Embryonic facial prominence (tissue), 1 donor: ENCODE measurements at regions not wholly inside any gene's neighbourhood (a gene's known extent, or its start where the extent isn't known, plus 50 kb on each side); places are given as distances from the start of the nearest gene placed in this dataset.
"Not testable (repeated sequence)": the region's sequence is repeated elsewhere in the genome, so short reads cannot be mapped to it uniquely, and the experiment has no call there.

Experiments
- DNase-seq: peaks from one replicate; pipeline ENCODE4 v3.0.0-alpha.2; 2016; ENCODE audit errors: extremely low spot score

DNA sequence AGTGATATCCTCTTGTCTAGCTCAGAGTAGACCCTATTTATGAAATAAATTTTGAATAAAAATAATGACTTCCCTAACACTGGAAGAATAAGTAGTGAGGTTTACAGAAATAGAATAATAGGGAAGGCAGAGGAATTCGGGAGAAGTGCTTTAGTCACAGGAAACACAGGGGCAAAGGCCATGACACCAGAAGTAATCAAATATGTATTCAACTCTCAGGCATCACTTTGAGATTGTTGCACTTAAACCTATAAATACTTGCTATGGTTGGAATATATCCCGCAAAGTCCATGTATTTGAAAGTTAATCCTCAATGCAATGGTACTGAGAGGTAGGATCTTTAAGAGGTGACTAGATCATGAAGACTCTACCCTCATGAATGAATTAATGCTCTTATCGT, 166.8 kb downstream of the YIPF5 start:
- no peak for DNase-seq

GRCh38 chr5:144004146-144004545, 166.3 kb downstream of the YIPF5 start:
- no peak for DNase-seq

- DNase-seq, result no peak
These were observed 165.7 kb downstream of the YIPF5 start for GRCh38 chr5:144004751-144005150.

DNA sequence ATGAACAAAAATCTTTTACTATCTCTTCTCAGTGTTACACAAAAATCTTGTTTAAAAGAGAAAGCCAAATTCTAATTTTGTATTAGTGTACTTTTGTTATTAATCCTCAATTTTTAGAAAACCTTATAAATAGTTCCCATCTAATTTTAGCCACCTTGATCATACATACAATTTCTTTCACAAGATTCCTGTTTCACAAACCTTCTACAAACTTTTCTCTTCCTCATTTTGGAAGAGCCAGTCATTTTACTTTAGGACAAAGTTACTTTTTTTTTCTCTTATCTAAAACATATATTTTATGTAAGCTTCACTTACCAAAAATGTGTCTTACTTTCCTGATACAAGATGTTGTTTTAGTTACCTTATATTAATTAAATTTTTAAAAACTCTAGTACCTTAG, 161.3 kb downstream of the YIPF5 start:
- no peak for DNase-seq

GRCh38 chr5:144011388-144011787, 159.1 kb downstream of the YIPF5 start:
- no peak for DNase-seq

DNA sequence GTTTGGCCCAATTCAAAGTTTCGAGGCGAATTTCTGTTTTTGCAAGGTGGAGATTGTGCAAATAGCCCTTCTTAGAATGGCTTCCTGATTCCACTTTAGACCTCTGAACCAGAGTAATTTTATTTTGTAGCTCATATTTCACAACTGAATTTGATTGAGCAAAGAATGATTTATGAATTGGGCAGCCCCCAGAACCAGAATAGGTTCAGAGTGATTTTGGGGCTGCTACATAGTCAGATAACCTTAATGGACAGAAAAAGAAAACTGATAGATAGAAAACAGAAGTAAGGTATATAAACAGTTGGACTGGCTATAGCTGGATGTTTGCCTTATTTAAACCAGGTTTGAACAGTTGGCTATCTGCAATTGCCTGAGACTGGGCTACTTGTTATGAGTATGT, 156.6 kb downstream of the YIPF5 start:
- DNase-seq, result no peak

DNA sequence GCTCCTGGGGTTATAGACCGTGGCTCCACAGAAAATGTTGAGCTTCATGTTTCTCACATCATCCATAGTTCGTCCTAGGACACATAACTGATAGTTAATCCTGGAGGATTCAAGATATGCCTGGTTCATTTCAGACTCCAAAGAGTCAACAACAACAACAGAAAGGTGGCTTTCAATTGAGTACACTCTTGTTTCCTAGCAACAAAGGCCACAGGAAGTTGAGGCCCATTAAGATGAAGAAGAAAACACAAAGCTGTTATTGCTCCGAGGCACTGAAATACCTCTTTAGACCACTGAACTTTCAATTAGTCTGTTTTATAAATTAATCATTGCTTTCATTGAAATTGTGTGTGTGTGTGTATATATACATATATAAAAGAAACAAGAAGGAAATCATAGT, 154.5 kb downstream of the YIPF5 start:
- DNase-seq, result no peak

DNA sequence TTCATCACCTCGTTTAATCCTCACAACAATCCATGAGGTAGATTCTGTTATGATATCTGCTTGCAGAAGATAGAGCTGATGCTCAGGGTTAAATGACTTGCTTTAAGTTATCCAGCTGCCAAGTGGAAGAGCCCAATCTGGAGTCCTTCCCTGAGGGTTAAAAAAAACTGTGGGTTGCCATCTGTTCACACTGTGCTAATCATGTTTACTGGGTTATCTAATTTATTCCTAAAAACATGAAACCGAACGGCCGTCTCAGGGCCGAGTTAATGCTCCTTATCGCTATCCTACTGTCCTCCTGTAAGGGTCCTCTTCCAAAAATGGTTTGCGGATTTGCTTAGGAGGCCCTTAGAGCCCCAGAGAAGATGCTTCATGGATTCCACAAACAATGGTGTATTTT, 153.3 kb downstream of the YIPF5 start:
- DNase-seq, result no peak

- no peak for DNase-seq
These were observed 152.8 kb downstream of the YIPF5 start for GRCh38 chr5:144017631-144018030.

DNA sequence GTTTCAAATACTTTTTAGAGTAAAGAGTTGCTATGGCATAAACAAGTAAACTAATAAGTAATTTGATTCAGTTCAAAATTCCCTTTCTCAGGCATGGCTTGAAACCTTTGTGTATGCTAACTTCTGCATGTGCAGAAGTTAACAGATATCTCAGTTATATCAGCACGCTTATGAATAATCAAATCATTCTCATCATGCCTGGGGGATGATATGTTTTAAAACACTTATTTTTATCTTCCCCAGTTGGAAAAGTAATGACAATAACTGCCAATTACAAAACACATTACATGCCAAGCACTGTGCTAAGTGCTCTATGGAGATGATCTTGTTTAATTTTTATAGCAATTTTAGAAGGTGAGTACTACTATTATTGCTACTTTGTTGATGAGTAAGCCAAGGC, 146.4 kb downstream of the YIPF5 start:
- no peak for DNase-seq

DNA sequence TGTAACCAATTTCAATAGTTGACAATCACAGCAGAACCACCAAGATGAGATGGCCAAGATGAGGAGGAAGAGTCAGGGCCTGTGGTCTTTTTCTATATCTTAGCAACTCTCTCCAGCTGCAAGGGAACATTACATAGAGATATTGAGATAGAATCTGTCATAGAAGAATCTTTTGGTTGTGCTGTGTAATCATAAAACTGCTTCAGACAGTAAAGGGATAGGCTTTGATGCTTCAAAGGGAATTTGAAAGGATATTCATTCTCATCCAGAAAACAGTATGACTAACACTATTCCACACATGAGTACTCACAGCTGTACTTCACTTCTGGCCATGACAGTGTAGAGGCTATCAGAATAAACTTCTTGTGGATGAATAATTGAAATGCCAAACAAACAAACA, 145.9 kb downstream of the YIPF5 start:
- no peak for DNase-seq

DNA sequence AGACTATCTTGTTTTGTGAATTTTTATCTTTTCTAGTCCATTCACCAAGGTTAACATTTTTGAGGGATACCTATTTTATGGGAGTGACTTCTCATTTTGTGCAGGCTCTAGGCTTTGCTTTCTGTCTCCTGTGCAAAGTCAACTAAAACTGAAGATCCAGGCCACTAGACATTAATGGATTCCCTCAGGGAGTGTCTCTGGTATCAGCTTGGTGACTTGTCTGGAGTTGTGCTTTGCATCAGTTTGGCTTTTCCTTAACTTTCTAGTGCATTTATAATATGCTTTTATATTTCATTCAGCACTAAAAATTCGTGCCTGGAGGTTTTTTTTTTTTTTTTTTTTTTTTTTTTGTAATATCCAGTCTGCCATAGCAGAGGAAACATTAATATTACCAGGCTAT, 144.2 kb downstream of the YIPF5 start:
- DNase-seq, result no peak

DNA sequence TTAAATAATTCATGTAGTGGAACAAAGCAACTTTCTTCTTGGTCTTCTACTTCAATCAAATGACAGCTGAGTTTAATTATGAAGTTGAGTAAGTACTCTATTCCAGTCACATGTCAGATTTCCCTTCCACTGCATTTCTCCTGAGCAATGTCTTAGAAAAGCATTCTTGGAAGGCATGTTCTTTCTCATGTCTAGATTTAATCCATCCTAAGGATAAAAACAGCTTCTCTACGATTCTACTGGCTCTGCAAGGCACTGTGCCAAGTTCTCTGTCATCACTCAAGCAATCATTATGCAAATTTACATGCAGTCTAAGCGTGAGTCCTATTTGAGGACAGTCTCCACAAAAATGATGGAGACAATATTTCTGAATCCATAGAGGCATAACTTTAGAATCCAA, 142.4 kb downstream of the YIPF5 start:
- DNase-seq, result peak; percentile 44

DNA sequence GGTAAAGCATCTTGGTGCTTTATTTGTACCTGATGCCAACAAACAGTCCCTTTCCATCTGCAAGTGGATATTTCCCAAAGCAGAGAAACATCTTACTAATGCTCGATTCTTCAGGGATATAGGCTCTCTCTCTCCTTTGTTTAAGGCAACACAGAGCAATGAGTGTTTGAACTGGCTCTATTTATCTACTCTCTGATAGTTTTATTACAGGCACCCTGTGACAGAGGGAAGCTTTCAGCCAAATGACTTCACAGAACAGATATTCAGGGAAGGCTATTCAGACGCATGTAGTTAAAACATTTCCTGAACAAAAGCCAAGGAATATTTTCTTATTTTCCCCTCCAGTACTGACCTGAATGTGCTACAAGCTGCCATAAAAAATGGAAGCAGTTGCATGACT, 141.8 kb downstream of the YIPF5 start:
- DNase-seq, result peak; percentile 39

DNA sequence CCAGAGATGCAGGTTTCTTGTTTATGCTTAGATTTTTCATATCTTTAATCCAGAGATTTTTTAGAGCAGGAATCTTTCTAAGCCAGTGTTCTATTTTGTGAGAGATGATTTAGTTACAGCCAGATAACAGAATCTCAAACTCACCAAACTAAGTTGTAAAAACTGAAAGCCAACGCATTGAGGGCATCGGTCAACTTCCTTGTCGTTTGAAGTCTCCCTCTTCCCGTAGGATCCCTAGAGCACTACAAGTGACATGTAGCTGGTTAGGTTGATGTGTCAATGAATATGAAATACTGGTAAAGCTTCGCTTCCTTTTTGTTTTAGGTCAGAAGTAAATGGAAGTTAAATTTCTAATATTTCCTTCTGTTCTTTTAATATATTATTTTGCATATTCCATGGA, 139.6 kb downstream of the YIPF5 start:
- no peak for DNase-seq

DNA sequence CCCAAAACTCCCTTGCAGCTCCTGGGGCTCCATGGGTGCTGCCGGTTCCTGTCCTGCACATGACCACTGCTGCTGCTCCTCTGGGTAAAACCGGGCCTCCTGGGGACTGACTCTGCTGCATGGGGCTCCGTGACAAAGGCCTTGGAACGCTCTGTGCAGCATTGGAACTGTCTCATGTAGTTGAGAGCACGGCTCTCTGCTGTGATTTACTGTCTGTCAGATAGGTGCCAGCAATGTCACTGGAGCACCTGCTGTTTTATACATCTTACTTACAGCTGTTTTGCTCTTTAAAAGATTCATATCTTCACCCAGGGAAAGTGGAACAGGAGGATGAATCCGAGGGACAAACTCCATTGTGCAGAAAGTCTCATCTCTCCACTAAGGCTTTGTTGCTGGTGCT, 138.1 kb downstream of the YIPF5 start:
- no peak for DNase-seq

DNA sequence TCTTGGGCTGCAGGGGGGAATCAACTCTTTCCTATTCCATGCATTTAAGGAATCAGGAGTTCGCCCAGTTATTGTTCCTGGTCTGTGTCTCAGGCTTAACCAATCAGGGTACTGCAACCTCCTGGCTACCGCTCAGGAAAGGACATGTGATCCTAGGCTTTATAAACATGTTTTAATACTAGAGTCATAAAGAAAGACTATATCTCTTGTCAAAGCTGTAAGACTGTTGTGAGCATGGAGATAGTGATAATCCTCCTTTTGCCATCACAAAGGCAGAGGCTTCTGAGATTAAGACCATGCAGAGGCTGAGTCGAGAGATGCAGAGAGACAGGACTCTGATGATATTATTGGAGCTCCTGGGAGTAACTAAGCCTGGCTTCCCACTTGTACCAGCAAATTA, 137.0 kb downstream of the YIPF5 start:
- DNase-seq, result no peak

GRCh38 chr5:144035046-144035740, 135.3 kb downstream of the YIPF5 start:
- DNase-seq, result no peak

DNA sequence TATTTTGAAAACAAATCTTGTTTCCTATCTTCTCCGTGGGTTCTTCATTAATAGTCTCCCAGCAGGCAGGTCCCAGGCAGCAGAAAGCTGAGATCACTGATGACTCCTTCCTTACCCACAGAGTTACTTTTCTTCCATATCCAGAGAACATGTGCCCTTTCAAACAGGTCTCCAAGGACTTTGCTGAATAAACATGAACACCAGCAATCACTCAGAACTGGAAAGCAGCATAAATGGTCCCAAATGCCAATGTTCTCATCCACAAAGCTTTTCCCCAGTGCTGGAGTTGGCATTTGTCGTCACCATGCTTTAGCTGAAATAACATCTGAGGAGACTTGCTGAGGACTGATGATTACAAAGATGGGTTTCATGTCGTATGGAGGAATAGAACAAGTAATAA, 134.0 kb downstream of the YIPF5 start:
- no peak for DNase-seq

DNA sequence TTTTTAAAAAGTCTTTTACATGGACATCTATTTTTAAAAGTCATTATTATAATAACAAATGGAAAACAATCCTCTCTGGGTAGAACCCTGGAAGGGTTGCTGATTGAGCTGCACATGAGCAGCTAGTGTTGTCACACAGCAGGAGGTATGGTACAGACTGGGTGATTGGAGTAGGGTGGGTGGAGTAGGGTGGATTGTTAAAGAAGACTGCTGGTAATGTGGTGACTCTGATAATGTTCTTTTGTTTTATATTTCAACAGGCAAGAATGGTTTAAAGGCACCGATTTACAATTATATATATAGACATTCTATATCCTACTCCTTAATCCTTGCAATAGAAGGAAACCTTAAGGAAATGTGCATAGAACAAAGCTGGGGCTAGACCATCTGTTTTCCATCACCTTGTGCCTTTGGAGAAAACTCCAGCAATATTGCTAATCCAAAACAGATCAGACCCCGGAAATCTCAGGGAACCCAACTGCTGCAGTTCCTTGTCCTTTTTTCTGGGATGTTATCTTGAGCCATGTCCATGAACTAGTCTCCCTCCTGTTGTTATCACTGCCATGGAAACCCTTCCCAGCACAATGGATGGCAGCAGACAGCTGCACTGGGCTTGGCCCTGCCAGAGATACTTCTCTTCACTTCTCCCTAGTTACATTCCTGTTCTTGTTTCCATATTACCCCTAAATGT, 129.7 kb downstream of the YIPF5 start:
- DNase-seq, result no peak

DNA sequence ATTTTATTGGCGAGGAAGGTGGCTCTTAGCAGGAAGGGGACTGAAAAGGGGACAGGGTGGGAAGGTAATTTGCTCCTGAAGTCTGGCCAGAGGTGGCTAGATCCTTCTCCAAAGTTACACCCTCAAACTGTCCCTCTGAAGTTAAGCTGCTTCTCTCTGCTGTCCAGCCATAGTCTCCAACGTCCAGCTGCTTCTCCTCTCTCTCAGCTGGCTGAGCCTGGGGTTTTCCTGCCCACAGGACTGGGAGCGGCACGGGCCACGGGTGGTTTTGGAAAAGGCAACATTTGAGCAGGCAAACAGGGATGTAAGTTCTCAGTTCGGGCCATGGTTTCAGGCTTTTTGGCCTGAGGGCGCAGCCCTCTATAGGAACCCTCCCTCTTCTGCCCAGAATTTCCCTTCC, 128.3 kb downstream of the YIPF5 start:
- DNase-seq, result no peak

DNA sequence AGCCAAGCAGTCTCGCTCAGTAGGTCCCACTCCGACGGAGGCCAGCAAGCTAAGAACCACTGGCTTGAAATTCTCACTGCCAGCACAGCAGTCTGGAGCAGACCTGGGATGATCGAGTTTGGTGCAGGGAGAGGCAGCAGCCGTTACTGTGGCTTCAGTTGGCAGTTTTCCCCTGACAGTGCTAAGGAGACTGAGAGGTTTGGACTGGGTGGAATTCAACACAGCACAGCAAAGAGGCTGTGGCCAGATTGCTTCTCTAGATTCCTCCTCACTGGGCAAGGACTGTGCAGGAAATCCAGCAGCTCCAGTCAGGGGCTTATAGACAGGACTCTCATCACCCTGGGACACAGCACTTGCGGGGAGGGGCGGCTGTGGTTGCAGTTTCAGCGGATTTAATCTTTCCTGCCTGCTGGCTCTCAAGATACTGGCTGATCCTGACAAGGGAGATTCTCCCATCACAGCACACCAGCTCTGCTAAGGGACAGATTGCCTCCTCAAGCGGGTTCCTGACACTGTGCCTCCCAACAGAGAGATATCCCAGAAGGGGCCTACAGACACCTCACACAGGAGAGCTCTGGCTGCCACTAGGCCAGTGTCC, 122.1 kb downstream of the YIPF5 start:
- no peak for DNase-seq

- not testable (repeated sequence) for DNase-seq
These were observed 115.1 kb downstream of the YIPF5 start for GRCh38 chr5:144055391-144055790.
